GM19468 (cell line): ENCODE measurements at regions not wholly inside any gene's neighbourhood (a gene's known extent, or its start where the extent isn't known, plus 50 kb on each side); places are given as distances from the start of the nearest gene placed in this dataset.

Source experiments
- ATAC-seq: cut with Tn5 transposase; IDR thresholded peaks from one replicate; pipeline ENCODE4 v1.9.1; 2021; ENCODE audit warnings: mild to moderate bottlenecking, moderate library complexity, moderate number of reproducible peaks; ENCODE audit not compliant: unreplicated experiment; ENCODE audit errors: extremely low read depth

GRCh38 chr2:19238440-19239060 is 119.9 kb downstream of the OSR1 start:
- ATAC-seq = no peak

GRCh38 chr2:19235308-19235707 is 123.1 kb downstream of the OSR1 start:
- ATAC-seq = no peak

- no peak for ATAC-seq
Measured at GRCh38 chr2:19232312-19232711, 126.1 kb downstream of the OSR1 start.

- ATAC-seq = no peak
Measured at GRCh38 chr2:19231625-19232024, 126.8 kb downstream of the OSR1 start.

GRCh38 chr2:19230626-19231025 is 127.8 kb downstream of the OSR1 start:
- ATAC-seq = no peak

- no peak for ATAC-seq
Measured at GRCh38 chr2:19228715-19229114, 129.7 kb downstream of the OSR1 start.

GRCh38 chr2:19228181-19228593 is 130.2 kb downstream of the OSR1 start:
- ATAC-seq = no peak

- ATAC-seq = no peak
Measured at GRCh38 chr2:19226871-19227270, 131.6 kb downstream of the OSR1 start.

- ATAC-seq = no peak
Measured at GRCh38 chr2:19226386-19226785, 132.0 kb downstream of the OSR1 start.

- no peak for ATAC-seq
Measured at GRCh38 chr2:19225931-19226330, 132.5 kb downstream of the OSR1 start.

- no peak for ATAC-seq
Measured at GRCh38 chr2:19225126-19225525, 133.3 kb downstream of the OSR1 start.

GRCh38 chr2:19224486-19224885 is 133.9 kb downstream of the OSR1 start:
- ATAC-seq = no peak

GRCh38 chr2:19224011-19224410 is 134.4 kb downstream of the OSR1 start:
- ATAC-seq = no peak

GRCh38 chr2:19219060-19219459 is 139.4 kb downstream of the OSR1 start:
- no peak for ATAC-seq

GRCh38 chr2:19218166-19218565 is 140.3 kb downstream of the OSR1 start:
- no peak for ATAC-seq

- no peak for ATAC-seq
Measured at GRCh38 chr2:19216676-19217602, 141.5 kb downstream of the OSR1 start.

GRCh38 chr2:19216238-19216637 is 142.2 kb downstream of the OSR1 start:
- no peak for ATAC-seq

GRCh38 chr2:19214682-19215391 is 143.6 kb downstream of the OSR1 start:
- ATAC-seq = no peak

GRCh38 chr2:19209575-19210341 is 148.7 kb downstream of the OSR1 start:
- ATAC-seq = no peak

- ATAC-seq = no peak
Measured at GRCh38 chr2:19208479-19209199, 149.8 kb downstream of the OSR1 start.
